Midbrain (tissue), 1 donor: ENCODE measurements at regions not wholly inside any gene's neighbourhood (a gene's known extent, or its start where the extent isn't known, plus 50 kb on each side); places are given as distances from the start of the nearest gene placed in this dataset.
"Not testable (repeated sequence)": the region's sequence is repeated elsewhere in the genome, so short reads cannot be mapped to it uniquely, and the experiment has no call there.

Source experiments
- DNase-seq: peaks from one replicate; lab custom pipeline; 2025; lab: John Stamatoyannopoulos, UW

DNA sequence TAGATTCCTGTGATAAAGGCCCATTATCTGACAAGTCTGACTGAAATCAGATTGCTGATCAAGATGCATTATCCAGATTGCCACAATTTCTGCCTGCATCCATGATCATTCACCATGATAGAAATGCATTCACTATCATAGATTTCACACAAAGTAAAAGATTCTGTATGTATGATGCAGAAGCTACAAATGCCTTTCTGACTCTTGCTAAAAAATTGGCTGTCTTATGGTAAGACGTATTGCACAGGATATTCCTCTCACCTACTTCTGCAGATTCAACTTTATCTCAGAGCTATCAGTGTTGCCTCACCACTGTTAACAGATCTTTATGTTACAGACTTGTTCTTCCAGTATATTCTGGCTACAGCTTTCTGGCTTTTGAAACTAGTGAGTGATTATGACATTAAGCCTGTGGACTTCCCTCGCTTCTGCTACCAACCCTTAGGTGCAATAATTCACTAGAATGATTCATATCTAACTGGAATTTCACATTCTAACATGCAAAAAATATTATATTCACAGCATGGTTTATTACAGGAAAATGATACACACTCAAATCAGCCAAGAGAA, 955.3 kb downstream of the EPHA3 start:
- DNase-seq, result no peak

- DNase-seq, result no peak
These were observed 961.4 kb downstream of the EPHA3 start for GRCh38 chr3:90068783-90069182.

DNA sequence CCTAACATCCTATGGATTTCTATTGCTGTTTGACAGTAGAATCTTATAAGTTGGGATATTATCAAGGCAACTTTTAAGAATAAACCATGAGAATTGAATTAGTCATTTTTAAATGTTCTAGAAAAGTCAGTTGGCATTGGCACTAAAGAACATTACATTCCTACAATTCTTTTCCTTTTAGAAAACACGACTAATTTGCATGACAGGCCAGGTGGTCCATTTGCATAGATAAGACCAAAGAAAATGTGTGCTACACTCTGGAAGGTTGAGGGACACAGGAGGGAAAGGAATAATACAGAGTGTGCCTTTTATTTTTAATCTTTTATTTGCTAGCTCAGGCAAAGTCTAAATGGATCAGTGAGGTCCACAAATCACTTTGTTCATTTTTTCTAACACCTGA, 962.3 kb downstream of the EPHA3 start:
- no peak for DNase-seq

DNA sequence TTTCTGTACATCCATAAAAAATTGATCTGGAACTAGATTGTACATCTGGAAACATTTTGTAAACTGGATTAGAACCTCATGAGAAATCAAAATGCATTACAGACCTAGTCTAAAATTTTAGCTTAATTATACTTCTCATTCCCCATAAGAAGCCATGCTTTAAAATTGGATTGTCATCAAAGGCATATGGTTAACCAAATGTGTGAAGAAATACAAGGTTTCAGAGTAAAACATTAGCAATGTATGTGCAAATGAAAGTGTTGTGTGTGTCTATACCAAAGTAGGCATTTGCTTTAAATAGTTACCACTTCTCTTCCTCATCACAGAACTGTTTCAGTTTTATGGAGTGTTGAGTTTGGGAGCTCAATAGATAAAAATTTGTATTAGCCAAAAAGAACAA, 968.7 kb downstream of the EPHA3 start:
- no peak for DNase-seq

GRCh38 chr3:90080988-90081387, 973.6 kb downstream of the EPHA3 start:
- DNase-seq, result no peak

DNA sequence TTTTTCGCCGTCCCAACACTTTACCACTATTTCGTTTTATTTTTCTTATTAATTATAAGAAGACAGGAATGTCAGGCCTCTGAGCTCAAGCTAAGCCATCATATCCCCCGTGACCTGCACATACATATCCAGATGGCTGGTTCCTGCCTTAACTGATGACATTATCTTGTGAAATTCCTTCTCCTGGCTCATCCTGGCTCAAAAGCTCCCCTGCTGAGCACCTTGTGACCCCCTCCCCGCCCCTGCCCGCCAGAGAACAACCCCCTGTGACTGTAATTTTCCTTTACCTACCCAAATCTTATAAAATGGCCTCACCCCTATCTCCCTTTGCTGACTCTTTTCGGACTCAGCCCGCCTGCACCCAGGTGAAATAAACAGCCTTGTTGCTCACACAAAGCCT, 978.9 kb downstream of the EPHA3 start:
- not testable (repeated sequence) for DNase-seq

GRCh38 chr3:90087703-90088102, 980.3 kb downstream of the EPHA3 start:
- no peak for DNase-seq

- peak; percentile 62 for DNase-seq
These were observed 984.1 kb downstream of the EPHA3 start for GRCh38 chr3:90091549-90091948.

GRCh38 chr3:90092994-90093393, 985.6 kb downstream of the EPHA3 start:
- no peak for DNase-seq

DNA sequence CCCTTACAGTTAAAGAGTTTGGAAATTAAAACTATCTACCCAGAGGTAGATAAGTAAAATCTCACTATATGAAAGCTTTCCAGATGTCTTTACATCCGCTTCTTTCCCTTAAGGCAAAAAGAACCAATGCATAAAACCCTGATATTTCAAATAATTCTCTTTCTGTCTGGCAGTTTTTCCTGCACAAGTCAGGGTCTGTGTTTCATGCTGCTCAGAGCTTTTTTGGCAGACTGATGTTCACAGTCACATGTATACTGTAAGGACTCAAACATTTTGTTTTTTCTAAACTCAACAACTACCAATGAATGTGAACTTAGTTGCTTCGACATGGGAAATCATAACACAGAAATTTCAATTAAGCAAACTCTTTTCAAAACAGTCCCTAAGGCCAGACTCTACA, 988.4 kb downstream of the EPHA3 start:
- no peak for DNase-seq

- DNase-seq, result no peak
These were observed 992.1 kb downstream of the EPHA3 start for GRCh38 chr3:90099493-90099892.

DNA sequence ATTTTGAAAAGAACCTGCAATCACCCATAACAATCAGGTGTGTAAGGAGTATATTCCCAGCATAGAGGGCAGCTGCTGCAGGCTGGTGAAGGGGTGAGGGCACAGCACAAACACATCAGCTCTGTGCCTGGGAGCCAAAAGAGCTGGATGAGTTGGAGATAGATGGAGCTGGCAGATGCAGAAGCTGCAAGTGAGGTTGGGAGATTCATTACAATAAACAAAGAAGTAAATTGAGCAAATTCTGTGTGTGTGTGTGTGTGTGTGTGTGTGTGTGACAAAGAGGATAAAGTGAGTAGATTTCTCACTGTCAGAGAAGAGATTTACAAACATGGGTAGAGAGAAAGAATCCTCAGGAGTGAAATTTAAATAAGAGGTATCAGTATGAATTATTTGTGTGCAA, 994.7 kb downstream of the EPHA3 start:
- peak; percentile 57 for DNase-seq

GRCh38 chr3:90121326-90121725, 1013.9 kb downstream of the EPHA3 start:
- no peak for DNase-seq

DNA sequence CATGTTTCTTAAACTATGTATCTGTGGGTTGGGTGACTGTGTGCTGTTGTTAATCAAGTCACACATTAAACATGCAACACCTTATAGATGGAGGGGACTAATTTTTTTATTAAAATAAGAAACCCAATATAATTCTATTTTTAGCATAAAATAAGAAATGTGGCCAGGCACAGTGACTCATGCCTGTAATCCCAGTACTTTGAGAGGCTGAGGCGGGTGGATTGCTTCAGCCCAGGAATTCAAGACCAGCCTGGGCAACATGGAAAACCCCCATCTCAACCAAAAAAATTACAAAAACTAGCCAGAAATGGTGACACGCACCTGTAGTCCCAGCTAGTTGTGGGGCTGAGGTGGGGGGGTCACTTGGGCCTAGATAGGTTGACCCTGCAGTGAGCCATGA, 1021.0 kb downstream of the EPHA3 start:
- DNase-seq, result no peak

DNA sequence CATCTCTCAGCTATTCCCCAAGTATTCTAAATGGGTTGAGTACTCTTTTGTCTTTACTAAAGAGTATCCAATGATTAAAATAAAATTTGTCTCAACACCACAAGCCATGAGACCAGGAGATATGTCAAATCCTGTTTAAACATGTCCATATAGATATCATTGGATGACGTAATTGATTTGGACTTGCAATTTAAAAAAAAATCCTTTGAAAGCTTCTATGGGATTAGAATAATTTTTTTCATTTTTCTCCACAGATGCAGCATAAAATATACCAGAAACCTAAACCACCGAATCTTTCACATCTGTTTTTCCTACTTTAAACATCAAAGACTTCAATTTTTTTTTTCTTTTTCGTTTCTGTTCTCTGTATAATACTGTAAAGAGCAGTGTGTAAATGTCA, 1022.3 kb downstream of the EPHA3 start:
- no peak for DNase-seq

DNA sequence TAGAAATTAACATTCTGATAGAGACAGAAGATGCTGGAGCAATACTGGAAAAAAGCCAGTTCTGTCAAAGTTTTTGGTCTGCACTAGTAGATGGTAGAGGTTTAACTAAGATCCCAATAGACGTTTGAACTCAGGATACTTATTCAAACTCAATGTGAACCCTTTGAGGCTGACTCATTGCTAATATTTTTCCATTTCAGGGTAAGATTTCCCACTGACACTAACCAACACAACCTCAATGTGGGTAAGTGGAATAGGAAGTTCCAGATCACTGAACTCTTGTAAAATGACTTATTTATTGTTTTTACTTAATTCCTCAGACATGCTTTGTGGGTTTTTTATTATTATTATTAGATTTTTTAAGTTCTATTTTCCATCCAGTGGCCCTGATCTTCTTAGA, 1024.8 kb downstream of the EPHA3 start:
- DNase-seq, result no peak

DNA sequence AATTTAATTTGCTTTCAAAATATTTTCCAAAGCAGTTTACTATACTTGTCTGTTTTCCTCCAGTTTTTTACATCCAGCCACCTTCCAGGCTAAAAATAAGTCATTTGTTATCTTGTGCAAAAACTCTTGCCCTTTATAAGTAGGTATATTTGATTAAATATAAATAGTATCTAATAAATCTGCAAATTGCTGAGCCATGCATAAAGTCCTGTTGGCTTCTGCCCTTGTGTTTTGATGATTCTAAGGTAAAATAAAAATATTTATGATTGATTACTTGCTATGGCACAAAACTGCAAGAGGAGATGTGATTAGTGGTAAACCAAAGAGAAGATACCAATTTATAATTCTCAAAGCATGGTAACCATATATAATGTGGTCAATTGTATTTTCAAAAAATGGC, 1026.7 kb downstream of the EPHA3 start:
- no peak for DNase-seq

DNA sequence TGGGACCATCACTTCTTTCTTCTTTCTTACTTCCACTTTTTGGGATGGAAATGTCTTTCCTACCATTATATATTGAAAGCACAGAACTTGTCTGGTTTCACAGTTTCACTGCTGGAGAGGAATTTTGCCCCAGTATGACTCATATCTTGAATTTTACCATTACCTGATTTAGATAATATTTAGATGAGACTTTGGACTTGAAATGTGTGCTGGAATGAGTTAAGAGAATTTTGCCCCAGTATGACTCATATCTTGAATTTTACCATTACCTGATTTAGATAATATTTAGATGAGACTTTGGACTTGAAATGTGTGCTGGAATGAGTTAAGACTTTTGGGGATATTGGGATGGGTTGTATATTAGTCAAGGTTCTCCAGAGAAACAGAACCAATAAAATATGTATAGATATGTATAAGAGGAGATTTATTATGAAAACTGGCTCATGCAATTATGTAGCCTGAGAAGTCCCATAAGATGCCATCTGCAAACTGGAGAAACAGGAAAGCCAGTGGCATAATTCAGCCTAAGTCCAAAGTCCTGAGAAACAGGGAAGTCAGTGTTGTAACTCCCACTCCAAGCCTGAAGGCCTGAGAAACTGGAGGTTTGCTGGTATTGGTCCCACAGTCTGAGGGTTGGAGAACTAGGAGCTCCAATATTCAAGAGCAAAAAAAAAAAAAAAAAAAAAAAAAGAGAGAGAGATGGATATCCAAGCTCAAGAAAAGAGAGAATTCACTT, 1029.2 kb downstream of the EPHA3 start:
- no peak for DNase-seq

- DNase-seq, result no peak
These were observed 1037.9 kb downstream of the EPHA3 start for GRCh38 chr3:90145094-90145860.

DNA sequence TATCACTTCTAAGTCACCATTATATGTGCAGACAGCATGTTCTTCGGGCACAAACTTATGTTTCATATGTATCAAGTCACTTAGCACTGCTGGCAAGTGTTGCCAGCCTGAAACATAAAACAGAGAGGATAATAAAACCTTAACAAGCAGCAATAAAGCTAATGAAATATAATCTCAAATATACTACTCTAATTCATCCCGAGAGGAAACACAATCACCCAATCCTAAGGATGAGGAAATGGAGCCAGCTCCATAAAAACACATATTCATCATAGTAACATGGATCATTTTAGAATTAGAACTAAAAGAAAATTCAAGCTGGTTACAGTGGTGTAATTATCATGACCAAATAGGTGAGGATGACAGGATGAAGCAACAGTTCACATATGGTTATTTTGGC, 1072.7 kb downstream of the EPHA3 start:
- no peak for DNase-seq

GRCh38 chr3:90180543-90180942, 1073.1 kb downstream of the EPHA3 start:
- DNase-seq, result no peak

DNA sequence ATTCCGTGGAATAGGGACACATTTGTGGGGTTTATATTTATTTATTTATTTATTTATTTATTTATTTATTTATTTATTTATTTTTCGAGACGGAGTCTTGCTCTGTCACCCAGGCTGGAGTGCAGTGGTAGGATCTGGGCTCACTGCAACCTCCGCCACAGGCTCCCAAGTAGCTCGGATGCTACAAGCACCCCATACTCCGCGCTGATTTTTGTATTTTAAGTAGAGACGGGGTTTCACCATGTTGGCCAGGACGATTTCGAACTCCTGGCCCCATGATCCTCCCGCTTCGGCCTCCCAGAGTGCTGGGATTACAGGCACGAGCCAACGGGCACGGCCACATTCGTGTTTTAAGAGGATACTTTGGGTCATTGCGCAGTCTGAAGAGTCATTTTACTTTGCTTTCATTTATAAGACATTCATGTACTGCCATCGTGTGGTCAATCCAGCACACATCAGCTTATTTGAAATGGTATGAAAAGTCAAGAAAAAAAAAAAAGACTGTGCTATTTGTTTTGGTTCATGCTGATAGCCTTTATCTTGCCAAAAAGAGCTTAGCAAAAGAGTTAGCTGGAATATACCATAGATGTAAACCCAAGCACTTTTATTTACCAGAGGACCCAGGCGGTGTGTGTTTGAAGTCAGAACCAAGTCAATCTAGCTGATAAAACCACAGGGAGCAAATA, 1075.0 kb downstream of the EPHA3 start:
- DNase-seq, result peak; percentile 30

DNA sequence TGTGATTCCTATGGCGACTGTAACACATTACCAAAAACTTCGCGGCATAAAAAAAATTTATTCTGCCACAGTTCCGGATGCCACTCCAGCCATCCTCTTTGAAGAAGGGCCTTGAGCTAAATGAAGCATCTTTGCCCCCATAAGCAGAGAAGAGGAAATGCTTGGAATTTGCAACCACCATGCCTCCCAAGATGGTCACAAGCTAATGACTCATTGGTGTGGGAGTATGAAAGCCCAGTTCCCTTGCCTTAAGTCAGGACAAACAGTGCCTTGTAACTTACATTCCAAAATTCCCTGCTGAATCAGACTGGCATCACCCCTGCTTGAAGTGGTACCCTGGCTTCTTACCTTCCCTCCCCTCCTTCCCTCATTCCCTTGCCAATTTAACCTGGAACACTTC, 1077.4 kb downstream of the EPHA3 start:
- DNase-seq, result no peak
